ENCODE measurements at regions not wholly inside any gene's neighbourhood (a gene's known extent, or its start where the extent isn't known, plus 50 kb on each side); places are given as distances from the start of the nearest gene placed in this dataset.

DNA sequence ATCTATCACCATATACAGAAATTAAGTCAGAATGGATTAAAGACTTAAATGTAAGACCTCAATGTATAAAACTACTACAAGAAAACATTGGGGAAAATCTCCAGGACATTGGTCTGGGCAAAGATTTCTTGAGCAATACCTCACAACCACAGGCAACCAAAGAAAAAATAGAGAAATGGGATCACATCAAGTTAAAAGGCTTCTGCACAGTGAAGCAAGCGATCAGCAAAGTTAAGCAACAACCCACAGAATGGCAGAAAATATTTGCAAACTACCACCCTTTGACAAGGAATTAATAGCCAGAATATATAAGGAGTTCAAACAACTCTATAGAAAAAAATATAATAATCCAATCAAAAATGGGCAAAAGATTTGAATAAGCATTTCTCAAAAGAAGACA, 236.9 kb upstream of the EMCN start:
- TF ChIP-seq, protein P1, sequence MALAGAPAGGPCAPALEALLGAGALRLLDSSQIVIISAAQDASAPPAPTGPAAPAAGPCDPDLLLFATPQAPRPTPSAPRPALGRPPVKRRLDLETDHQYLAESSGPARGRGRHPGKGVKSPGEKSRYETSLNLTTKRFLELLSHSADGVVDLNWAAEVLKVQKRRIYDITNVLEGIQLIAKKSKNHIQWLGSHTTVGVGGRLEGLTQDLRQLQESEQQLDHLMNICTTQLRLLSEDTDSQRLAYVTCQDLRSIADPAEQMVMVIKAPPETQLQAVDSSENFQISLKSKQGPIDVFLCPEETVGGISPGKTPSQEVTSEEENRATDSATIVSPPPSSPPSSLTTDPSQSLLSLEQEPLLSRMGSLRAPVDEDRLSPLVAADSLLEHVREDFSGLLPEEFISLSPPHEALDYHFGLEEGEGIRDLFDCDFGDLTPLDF (CRISPR knock-in tag; IDR thresholded peaks at IDR 0.05), result no peak
- TF ChIP-seq ZNF671 (CRISPR knock-in tag; IDR thresholded peaks at IDR 0.05), result no peak
- ChIA-PET POLR2A (no interaction called here), CTCF (no interaction called here)
- Mint-ChIP-seq H3K27ac (no peak overlapping the region), H3K4me3 (no peak overlapping the region), H3K4me1 (no peaks in the 10 kb centered on the region), H3K36me3 (peaks cover 25% of the 10 kb centered on the region), H3K27me3 (ENCODE audit: low read depth) (no peaks in the 10 kb centered on the region), H3K9me3 (peaks cover 57% of the 10 kb centered on the region)
- DNase-seq (ENCODE audit: low spot score), result no peak
- no peak for ATAC-seq

DNA sequence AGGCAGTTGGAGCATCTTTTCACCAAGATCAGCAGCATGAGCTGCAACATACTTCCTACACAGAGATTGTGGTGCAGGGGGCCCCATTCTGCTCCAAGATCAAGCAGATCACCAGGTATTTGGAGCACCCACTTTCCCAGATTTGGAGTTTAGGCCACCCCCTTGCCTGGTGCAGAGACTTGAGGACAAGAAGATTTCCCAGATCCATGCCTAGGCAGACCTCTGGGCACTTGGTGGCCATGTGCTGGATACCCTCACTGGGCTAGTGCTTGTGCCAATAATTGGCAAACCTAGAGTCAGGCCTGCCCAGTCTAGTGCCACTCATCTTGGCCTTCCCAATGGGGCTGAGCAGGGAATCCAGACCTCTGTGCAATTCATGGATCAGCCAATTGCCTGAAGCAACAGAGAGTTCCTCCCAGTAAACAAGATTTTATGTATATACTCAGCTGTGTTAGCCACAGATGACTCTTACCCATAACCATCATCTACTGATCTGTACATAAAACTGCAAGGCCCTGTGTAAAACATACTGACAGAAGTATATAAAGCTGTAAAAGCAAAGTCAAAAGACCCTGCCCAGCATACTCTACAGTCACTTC, 228.4 kb upstream of the EMCN start:
- Mint-ChIP-seq H3K9me3 (peaks cover 36% of the 10 kb centered on the region), H3K36me3 (peaks cover 19% of the 10 kb centered on the region), H3K27me3 (ENCODE audit: low read depth) (no peaks in the 10 kb centered on the region), H3K27ac (no peak overlapping the region), H3K4me1 (no peaks in the 10 kb centered on the region), H3K4me3 (no peak overlapping the region)
- TF ChIP-seq, protein P2, sequence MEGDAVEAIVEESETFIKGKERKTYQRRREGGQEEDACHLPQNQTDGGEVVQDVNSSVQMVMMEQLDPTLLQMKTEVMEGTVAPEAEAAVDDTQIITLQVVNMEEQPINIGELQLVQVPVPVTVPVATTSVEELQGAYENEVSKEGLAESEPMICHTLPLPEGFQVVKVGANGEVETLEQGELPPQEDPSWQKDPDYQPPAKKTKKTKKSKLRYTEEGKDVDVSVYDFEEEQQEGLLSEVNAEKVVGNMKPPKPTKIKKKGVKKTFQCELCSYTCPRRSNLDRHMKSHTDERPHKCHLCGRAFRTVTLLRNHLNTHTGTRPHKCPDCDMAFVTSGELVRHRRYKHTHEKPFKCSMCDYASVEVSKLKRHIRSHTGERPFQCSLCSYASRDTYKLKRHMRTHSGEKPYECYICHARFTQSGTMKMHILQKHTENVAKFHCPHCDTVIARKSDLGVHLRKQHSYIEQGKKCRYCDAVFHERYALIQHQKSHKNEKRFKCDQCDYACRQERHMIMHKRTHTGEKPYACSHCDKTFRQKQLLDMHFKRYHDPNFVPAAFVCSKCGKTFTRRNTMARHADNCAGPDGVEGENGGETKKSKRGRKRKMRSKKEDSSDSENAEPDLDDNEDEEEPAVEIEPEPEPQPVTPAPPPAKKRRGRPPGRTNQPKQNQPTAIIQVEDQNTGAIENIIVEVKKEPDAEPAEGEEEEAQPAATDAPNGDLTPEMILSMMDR (IDR thresholded peaks at IDR 0.05), result no peak
- TF ChIP-seq ESRRA (CRISPR knock-in tag; IDR thresholded peaks at IDR 0.05; ENCODE audit: borderline replicate concordance), result no peak
- TF ChIP-seq, protein P3, sequence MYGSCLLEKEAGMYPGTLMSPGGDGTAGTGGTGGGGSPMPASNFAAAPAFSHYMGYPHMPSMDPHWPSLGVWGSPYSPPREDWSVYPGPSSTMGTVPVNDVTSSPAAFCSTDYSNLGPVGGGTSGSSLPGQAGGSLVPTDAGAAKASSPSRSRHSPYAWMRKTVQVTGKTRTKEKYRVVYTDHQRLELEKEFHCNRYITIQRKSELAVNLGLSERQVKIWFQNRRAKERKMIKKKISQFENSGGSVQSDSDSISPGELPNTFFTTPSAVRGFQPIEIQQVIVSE (CRISPR knock-in tag; IDR thresholded peaks at IDR 0.05; ENCODE audit: borderline replicate concordance), result no peak
- TF ChIP-seq, protein P4, sequence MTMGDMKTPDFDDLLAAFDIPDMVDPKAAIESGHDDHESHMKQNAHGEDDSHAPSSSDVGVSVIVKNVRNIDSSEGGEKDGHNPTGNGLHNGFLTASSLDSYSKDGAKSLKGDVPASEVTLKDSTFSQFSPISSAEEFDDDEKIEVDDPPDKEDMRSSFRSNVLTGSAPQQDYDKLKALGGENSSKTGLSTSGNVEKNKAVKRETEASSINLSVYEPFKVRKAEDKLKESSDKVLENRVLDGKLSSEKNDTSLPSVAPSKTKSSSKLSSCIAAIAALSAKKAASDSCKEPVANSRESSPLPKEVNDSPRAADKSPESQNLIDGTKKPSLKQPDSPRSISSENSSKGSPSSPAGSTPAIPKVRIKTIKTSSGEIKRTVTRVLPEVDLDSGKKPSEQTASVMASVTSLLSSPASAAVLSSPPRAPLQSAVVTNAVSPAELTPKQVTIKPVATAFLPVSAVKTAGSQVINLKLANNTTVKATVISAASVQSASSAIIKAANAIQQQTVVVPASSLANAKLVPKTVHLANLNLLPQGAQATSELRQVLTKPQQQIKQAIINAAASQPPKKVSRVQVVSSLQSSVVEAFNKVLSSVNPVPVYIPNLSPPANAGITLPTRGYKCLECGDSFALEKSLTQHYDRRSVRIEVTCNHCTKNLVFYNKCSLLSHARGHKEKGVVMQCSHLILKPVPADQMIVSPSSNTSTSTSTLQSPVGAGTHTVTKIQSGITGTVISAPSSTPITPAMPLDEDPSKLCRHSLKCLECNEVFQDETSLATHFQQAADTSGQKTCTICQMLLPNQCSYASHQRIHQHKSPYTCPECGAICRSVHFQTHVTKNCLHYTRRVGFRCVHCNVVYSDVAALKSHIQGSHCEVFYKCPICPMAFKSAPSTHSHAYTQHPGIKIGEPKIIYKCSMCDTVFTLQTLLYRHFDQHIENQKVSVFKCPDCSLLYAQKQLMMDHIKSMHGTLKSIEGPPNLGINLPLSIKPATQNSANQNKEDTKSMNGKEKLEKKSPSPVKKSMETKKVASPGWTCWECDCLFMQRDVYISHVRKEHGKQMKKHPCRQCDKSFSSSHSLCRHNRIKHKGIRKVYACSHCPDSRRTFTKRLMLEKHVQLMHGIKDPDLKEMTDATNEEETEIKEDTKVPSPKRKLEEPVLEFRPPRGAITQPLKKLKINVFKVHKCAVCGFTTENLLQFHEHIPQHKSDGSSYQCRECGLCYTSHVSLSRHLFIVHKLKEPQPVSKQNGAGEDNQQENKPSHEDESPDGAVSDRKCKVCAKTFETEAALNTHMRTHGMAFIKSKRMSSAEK (CRISPR knock-in tag; IDR thresholded peaks at IDR 0.05; ENCODE audit: borderline replicate concordance), result no peak
- TF ChIP-seq, protein P5, sequence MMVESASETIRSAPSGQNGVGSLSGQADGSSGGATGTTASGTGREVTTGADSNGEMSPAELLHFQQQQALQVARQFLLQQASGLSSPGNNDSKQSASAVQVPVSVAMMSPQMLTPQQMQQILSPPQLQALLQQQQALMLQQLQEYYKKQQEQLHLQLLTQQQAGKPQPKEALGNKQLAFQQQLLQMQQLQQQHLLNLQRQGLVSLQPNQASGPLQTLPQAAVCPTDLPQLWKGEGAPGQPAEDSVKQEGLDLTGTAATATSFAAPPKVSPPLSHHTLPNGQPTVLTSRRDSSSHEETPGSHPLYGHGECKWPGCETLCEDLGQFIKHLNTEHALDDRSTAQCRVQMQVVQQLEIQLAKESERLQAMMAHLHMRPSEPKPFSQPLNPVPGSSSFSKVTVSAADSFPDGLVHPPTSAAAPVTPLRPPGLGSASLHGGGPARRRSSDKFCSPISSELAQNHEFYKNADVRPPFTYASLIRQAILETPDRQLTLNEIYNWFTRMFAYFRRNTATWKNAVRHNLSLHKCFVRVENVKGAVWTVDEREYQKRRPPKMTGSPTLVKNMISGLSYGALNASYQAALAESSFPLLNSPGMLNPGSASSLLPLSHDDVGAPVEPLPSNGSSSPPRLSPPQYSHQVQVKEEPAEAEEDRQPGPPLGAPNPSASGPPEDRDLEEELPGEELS (CRISPR knock-in tag; IDR thresholded peaks at IDR 0.05), result no peak
- TF ChIP-seq RELA (CRISPR knock-in tag; IDR thresholded peaks at IDR 0.05; ENCODE audit: borderline replicate concordance), result no peak
- TF ChIP-seq, protein P6, sequence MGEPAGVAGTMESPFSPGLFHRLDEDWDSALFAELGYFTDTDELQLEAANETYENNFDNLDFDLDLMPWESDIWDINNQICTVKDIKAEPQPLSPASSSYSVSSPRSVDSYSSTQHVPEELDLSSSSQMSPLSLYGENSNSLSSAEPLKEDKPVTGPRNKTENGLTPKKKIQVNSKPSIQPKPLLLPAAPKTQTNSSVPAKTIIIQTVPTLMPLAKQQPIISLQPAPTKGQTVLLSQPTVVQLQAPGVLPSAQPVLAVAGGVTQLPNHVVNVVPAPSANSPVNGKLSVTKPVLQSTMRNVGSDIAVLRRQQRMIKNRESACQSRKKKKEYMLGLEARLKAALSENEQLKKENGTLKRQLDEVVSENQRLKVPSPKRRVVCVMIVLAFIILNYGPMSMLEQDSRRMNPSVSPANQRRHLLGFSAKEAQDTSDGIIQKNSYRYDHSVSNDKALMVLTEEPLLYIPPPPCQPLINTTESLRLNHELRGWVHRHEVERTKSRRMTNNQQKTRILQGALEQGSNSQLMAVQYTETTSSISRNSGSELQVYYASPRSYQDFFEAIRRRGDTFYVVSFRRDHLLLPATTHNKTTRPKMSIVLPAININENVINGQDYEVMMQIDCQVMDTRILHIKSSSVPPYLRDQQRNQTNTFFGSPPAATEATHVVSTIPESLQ (CRISPR knock-in tag; IDR thresholded peaks at IDR 0.05), result no peak
- TF ChIP-seq SOX15 (CRISPR knock-in tag; IDR thresholded peaks at IDR 0.05), result no peak
- TF ChIP-seq, protein P7, sequence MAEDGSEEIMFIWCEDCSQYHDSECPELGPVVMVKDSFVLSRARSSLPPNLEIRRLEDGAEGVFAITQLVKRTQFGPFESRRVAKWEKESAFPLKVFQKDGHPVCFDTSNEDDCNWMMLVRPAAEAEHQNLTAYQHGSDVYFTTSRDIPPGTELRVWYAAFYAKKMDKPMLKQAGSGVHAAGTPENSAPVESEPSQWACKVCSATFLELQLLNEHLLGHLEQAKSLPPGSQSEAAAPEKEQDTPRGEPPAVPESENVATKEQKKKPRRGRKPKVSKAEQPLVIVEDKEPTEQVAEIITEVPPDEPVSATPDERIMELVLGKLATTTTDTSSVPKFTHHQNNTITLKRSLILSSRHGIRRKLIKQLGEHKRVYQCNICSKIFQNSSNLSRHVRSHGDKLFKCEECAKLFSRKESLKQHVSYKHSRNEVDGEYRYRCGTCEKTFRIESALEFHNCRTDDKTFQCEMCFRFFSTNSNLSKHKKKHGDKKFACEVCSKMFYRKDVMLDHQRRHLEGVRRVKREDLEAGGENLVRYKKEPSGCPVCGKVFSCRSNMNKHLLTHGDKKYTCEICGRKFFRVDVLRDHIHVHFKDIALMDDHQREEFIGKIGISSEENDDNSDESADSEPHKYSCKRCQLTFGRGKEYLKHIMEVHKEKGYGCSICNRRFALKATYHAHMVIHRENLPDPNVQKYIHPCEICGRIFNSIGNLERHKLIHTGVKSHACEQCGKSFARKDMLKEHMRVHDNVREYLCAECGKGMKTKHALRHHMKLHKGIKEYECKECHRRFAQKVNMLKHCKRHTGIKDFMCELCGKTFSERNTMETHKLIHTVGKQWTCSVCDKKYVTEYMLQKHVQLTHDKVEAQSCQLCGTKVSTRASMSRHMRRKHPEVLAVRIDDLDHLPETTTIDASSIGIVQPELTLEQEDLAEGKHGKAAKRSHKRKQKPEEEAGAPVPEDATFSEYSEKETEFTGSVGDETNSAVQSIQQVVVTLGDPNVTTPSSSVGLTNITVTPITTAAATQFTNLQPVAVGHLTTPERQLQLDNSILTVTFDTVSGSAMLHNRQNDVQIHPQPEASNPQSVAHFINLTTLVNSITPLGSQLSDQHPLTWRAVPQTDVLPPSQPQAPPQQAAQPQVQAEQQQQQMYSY (CRISPR knock-in tag; IDR thresholded peaks at IDR 0.05), result no peak
- TF ChIP-seq SMAD3 (CRISPR knock-in tag; IDR thresholded peaks at IDR 0.05; ENCODE audit: borderline replicate concordance), result no peak
- TF ChIP-seq, protein P8, sequence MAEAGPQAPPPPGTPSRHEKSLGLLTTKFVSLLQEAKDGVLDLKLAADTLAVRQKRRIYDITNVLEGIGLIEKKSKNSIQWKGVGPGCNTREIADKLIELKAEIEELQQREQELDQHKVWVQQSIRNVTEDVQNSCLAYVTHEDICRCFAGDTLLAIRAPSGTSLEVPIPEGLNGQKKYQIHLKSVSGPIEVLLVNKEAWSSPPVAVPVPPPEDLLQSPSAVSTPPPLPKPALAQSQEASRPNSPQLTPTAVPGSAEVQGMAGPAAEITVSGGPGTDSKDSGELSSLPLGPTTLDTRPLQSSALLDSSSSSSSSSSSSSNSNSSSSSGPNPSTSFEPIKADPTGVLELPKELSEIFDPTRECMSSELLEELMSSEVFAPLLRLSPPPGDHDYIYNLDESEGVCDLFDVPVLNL (CRISPR knock-in tag; IDR thresholded peaks at IDR 0.05; ENCODE audit: borderline replicate concordance, low read depth), result no peak
- TF ChIP-seq GABPB1 (CRISPR knock-in tag; IDR thresholded peaks at IDR 0.05), result no peak
- ATAC-seq, result no peak
- CTCF ChIA-PET, result no interaction called here
- no peak for DNase-seq (ENCODE audit: low spot score)
- POLR2A ChIA-PET, result no interaction called here
